SK-N-SH (cell line): ENCODE measurements at regions not wholly inside any gene's neighbourhood (a gene's known extent, or its start where the extent isn't known, plus 50 kb on each side); places are given as distances from the start of the nearest gene placed in this dataset.

Source experiments
- CTCF ChIA-PET: fragments of 300-600, 350-600 bp; formaldehyde crosslinking; extraction: SDS; loops from one replicate; lab custom pipeline; 2021; lab: Yijun Ruan, JAX
- POLR2A ChIA-PET: fragments of 350-600 bp; sonication (Branson Sonifier 250); formaldehyde crosslinking; extraction: SDS; loops from one replicate; lab custom pipeline; 2020; ENCODE audit warnings: antibody characterized with exemption, inconsistent platforms; lab: Yijun Ruan, JAX
- DNase-seq: peaks from one replicate; pipeline ENCODE4 v3.0.0; 2012
- H2AFZ ChIP-seq: fragments of 200-600 bp; sonication (generic); 2 replicates; pipeline ENCODE4 v1.8.1; 2016; ENCODE audit warnings: antibody characterized with exemption, mild to moderate bottlenecking, low read depth
- H3F3A ChIP-seq: fragments of 200-600 bp; sonication (generic); replicated peaks from 2 replicates; pipeline ENCODE3; 2016; ENCODE audit warnings: antibody characterized with exemption, mild to moderate bottlenecking; ENCODE audit not compliant: insufficient read depth
- H3K27ac ChIP-seq, 2 experiments: fragments of 200-500 bp in 1 of 2; fragments of 200-600 bp in 1 of 2; sonication (Bioruptor generic) in 1 of 2; sonication (generic), shearing (Covaris generic) in 1 of 2; 2 replicates each; pipeline versions ENCODE4 v1.5.1 to v1.6.1; 2014 to 2016; ENCODE audit warnings: low read depth in 2 of 2, inconsistent platforms in 1 of 2, low read length in 1 of 2, mild to moderate bottlenecking in 1 of 2, mixed read lengths in 1 of 2
- H3K27me3 ChIP-seq: fragments of 200-600 bp; sonication (generic), shearing (Covaris generic); 2 replicates; pipeline ENCODE4 v1.6.1; 2016; ENCODE audit warnings: mixed run types; ENCODE audit not compliant: insufficient read depth
- H3K36me3 ChIP-seq, 2 experiments: fragments of 200-500 bp in 1 of 2; fragments of 200-600 bp in 1 of 2; sonication (Bioruptor generic) in 1 of 2; sonication (generic) in 1 of 2; replicated peaks in 1 of 2; 2 replicates each; pipeline versions ENCODE3 to v1.5.1; 2014 to 2016; ENCODE audit warnings: low read length in 1 of 2, mild to moderate bottlenecking in 1 of 2; ENCODE audit not compliant: insufficient read depth in 2 of 2, control insufficient read depth in 1 of 2
- H3K4me1 ChIP-seq, 2 experiments: fragments of 200-500 bp in 1 of 2; fragments of 200-600 bp in 1 of 2; sonication (Bioruptor generic) in 1 of 2; sonication (generic), shearing (Covaris generic) in 1 of 2; 2 replicates each; pipeline versions ENCODE4 v1.5.1 to v1.6.1; 2014 to 2016; ENCODE audit warnings: low read depth in 1 of 2, low read length in 1 of 2, mixed run types in 1 of 2; ENCODE audit not compliant: insufficient read depth in 2 of 2, control insufficient read depth in 1 of 2
- H3K4me2 ChIP-seq: fragments of 200-600 bp; sonication (generic), shearing (Covaris generic); 2 replicates; pipeline ENCODE4 v1.6.1; 2017; ENCODE audit warnings: mixed run types
- H3K4me3 ChIP-seq, 2 experiments: fragments of 200-500 bp in 1 of 2; fragments of 200-600 bp in 1 of 2; sonication (Bioruptor generic) in 1 of 2; sonication (generic), shearing (Covaris generic) in 1 of 2; 2 replicates each; pipeline versions ENCODE4 v1.5.1 to v1.8.1; 2014 to 2016; ENCODE audit warnings: low read depth in 2 of 2, inconsistent platforms in 1 of 2, low read length in 1 of 2, mild to moderate bottlenecking in 1 of 2, mixed read lengths in 1 of 2, moderate library complexity in 1 of 2
- H3K79me2 ChIP-seq: fragments of 200-600 bp; sonication (generic); 2 replicates; pipeline ENCODE4 v1.8.1; 2017; ENCODE audit warnings: mild to moderate bottlenecking; ENCODE audit not compliant: insufficient read depth
- H3K9ac ChIP-seq: fragments of 200-600 bp; sonication (generic); 2 replicates; pipeline ENCODE4 v1.6.1; 2017; ENCODE audit warnings: mixed run types
- H3K9me2 ChIP-seq: fragments of 200-600 bp; sonication (generic); 2 replicates; pipeline ENCODE4 v1.6.1; 2017; ENCODE audit warnings: mixed run types
- H3K9me3 ChIP-seq: fragments of 200-600 bp; sonication (generic); 2 replicates; pipeline ENCODE4 v1.6.1; 2017; ENCODE audit warnings: mixed run types, mild to moderate bottlenecking, moderate library complexity
- H4K20me1 ChIP-seq: fragments of 200-600 bp; sonication (generic); 2 replicates; pipeline ENCODE4 v1.6.1; 2017; ENCODE audit warnings: mild to moderate bottlenecking, mixed run types; ENCODE audit not compliant: insufficient read depth
- ELF1 ChIP-seq: IDR thresholded peaks from 2 replicates; pipeline ENCODE4 v1.4.0; 2012
- EZH2phosphoT487 ChIP-seq: fragments of 200-600 bp; sonication (generic); IDR thresholded peaks from 2 replicates; pipeline ENCODE4 v1.6.1; 2017; ENCODE audit warnings: low read depth, mixed run types, mild to moderate bottlenecking, antibody characterized with exemption, moderate library complexity, borderline replicate concordance
- GATA2 ChIP-seq: sonication (generic); formaldehyde crosslinking; IDR thresholded peaks from 2 replicates; pipeline ENCODE4 v1.5.0; 2020; ENCODE audit warnings: mild to moderate bottlenecking, missing genetic modification reagents
- MAX ChIP-seq: IDR thresholded peaks from 2 replicates; pipeline ENCODE4 v1.4.0; 2012; ENCODE audit warnings: low read depth
- PBX3 ChIP-seq: IDR thresholded peaks from 2 replicates; pipeline ENCODE4; 2012
- POLR2AphosphoS5 ChIP-seq: IDR thresholded peaks from 2 replicates; pipeline ENCODE4 v1.6.1; 2012; ENCODE audit warnings: low read depth, low read length
- RAD21 ChIP-seq: IDR thresholded peaks from 2 replicates; pipeline ENCODE4 v1.6.1; 2012; ENCODE audit warnings: mild to moderate bottlenecking, low read length
- RCOR1 ChIP-seq: fragments of 150-350 bp; IDR thresholded peaks from 2 replicates; pipeline ENCODE4 v1.6.1; 2017; ENCODE audit warnings: antibody characterized with exemption, low read length
- SIN3A ChIP-seq: IDR thresholded peaks from 2 replicates; pipeline ENCODE4 v1.6.1; 2012; ENCODE audit warnings: low read depth, mild to moderate bottlenecking, low read length, moderate library complexity, borderline replicate concordance
- SMC3 ChIP-seq: IDR thresholded peaks from 2 replicates; pipeline ENCODE4 v1.6.1; 2012; ENCODE audit warnings: low read depth, low read length, improper control_type of control experiment
- TAF1 ChIP-seq: IDR thresholded peaks from 2 replicates; pipeline ENCODE4 v1.6.1; 2012; ENCODE audit warnings: low read depth, mild to moderate bottlenecking, low read length, moderate library complexity, borderline replicate concordance
- YY1 ChIP-seq: IDR thresholded peaks from 2 replicates; pipeline ENCODE4 v1.4.0; 2012; ENCODE audit warnings: low read depth, mild to moderate bottlenecking
- ZBTB33 ChIP-seq: IDR thresholded peaks from 2 replicates; pipeline ENCODE4 v1.4.0; 2012; ENCODE audit warnings: low read depth, borderline replicate concordance
- WGBS: methylation state at CpG from one replicate; pipeline ENCODE4 v1.1.6; 2017; ENCODE audit warnings: low lambda C conversion rate; 5-methylcytosine and 5-hydroxymethylcytosine counted together

- H3K27me3 ChIP-seq = no peaks in the 10 kb centered on the region
- H2AFZ ChIP-seq = peak overlapping the region; percentile 54; the same call in 1 of the 2 replicates
- ChIA-PET POLR2A (no interaction called here), CTCF (no interaction called here)
- H4K20me1 ChIP-seq = no peaks in the 10 kb centered on the region
- no peak overlapping the region; the same call in 1 of the 2 replicates for H3K4me2 ChIP-seq
- no peak overlapping the region for H3K4me3 ChIP-seq
- peak overlapping the region in 1 of 2 experiments; percentile 46; a peak in 3 of 4 replicates for H3K27ac ChIP-seq
- DNase-seq = no peak
- TF ChIP-seq RCOR1 (no peak), SIN3A (no peak), RAD21 (no peak), EZH2phosphoT487 (no peak)
- H3K9me3 ChIP-seq = no peaks in the 10 kb centered on the region
- peaks cover 32% of the 10 kb centered on the region for H3F3A ChIP-seq
- H3K9me2 ChIP-seq = no peaks in the 10 kb centered on the region
- peaks cover 24 to 27% of the 10 kb centered on the region in 2 experiments for H3K4me1 ChIP-seq
- H3K9ac ChIP-seq = no peak overlapping the region
- H3K36me3 ChIP-seq = no peaks in the 10 kb centered on the region
- no peaks in the 10 kb centered on the region for H3K79me2 ChIP-seq
These were observed 109.6 kb upstream of the CARMIL1 start for GRCh38 chr6:25169553-25169952.

DNA sequence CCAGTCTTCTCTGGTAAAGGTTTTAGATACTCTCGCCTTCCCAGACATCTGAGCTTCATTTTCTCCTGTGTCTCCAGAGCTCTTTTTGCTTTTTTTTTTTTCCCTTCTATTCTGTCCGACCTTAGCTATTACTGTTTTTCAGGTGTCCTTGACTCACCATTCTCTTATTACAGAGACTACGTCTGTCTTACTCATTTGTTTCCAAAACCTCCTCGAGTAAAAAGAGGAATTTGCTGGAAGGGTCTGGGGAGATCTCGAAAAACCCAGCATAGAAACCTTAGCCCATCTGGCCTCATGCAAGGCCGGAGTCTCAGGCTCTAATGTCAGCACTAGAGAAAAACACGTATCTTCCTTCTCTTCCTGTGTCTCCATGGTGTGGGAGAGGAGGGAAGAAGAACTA is 109.2 kb upstream of the CARMIL1 start:
- POLR2A ChIA-PET = no interaction called here
- CTCF ChIA-PET = no interaction called here
- Histone ChIP-seq H3K36me3 (no peaks in the 10 kb centered on the region), H3K79me2 (no peaks in the 10 kb centered on the region), H3K4me3 (no peak overlapping the region), H2AFZ (peak overlapping the region; percentile 54; the same call in 1 of the 2 replicates), H3F3A (peaks cover 36% of the 10 kb centered on the region), H3K9ac (no peak overlapping the region)
- TF ChIP-seq SMC3 (no peak), MAX (no peak), TAF1 (no peak), ZBTB33 (no peak), POLR2AphosphoS5 (no peak), PBX3 (no peak), YY1 (no peak), GATA2 (no peak), ELF1 (no peak)
- TF ChIP-seq, all 33 proteins: peak for 0
- H3K9me3 ChIP-seq = no peaks in the 10 kb centered on the region
- H4K20me1 ChIP-seq = no peaks in the 10 kb centered on the region
- peak overlapping the region in 1 of 2 experiments; percentile 46; a peak in 2 of 4 replicates for H3K27ac ChIP-seq
- peaks cover 27% of the 10 kb centered on the region in 2 experiments for H3K4me1 ChIP-seq
- no peaks in the 10 kb centered on the region for H3K27me3 ChIP-seq
- H3K4me2 ChIP-seq = no peak overlapping the region; the same call in 1 of the 2 replicates
- H3K9me2 ChIP-seq = no peaks in the 10 kb centered on the region
- 84% methylated on average over 7 of the region's 7 CpGs for WGBS
- DNase-seq = no peak
